Breast epithelium (tissue), 3 donors: ENCODE measurements at regions not wholly inside any gene's neighbourhood (a gene's known extent, or its start where the extent isn't known, plus 50 kb on each side); places are given as distances from the start of the nearest gene placed in this dataset.

Source experiments
- CTCF ChIP-seq, 3 donors: fragments of 450-650 bp; IDR thresholded peaks; one replicate each; pipeline ENCODE4 v1.5.1; 2016 to 2017; ENCODE audit warnings: antibody characterized with exemption in 3 of 3, mild to moderate bottlenecking in 3 of 3, moderate library complexity in 3 of 3
- POLR2AphosphoS5 ChIP-seq, 3 donors: sonication (generic); formaldehyde crosslinking; IDR thresholded peaks; one replicate each; pipeline ENCODE4 v1.6.1; 2017; ENCODE audit warnings: antibody characterized with exemption in 3 of 3

DNA sequence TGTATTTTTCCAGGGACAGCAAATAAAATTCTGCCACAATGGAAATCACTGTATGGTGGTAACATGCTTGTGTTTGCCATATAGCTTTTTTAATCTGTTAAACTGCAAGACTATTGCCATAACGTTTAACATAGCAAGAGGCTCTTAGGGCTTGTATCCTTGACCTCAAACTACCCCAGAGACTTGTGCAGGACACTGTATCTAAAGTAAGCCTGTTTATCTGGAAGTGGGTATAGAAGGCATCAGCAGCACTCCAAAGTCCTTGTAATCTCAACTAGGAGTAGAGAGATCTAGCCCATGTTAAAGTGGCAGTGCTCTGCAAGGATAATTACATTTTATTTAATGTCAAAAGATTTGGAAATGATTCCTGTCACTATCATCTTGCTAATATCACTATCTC, 1424.1 kb downstream of the CDH11 start:
- TF ChIP-seq POLR2AphosphoS5 (IDR thresholded peaks at IDR 0.05) (no peak), CTCF (IDR thresholded peaks at IDR 0.05) (no peak)
